DMS 273 (cell line): ENCODE measurements at regions not wholly inside any gene's neighbourhood (a gene's known extent, or its start where the extent isn't known, plus 50 kb on each side); places are given as distances from the start of the nearest gene placed in this dataset.

Experiments used
- DNase-seq: peaks from one replicate; lab custom pipeline; 2025; ENCODE audit not compliant: unreplicated experiment; lab: John Stamatoyannopoulos, UW

DNA sequence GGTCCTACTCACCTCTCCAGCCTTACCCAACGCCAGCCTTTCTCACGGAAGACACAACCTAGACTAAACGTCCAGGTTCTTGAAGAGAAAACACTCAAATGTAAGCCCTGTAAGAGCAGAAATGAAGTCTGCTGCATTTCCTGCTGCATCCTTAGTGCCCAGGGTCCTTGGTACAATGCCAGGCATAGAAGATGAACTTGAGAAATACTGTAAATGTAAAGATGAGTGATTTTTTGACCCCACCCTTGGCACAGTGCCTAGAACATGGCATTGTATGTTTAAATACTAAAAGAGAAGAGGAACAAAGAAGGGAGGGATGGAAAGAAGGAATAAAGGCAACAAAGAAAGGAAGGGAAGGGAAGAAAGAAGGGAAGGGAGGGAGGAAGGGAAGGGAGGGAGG, 514.6 kb downstream of the MED13L start:
- DNase-seq = no peak

DNA sequence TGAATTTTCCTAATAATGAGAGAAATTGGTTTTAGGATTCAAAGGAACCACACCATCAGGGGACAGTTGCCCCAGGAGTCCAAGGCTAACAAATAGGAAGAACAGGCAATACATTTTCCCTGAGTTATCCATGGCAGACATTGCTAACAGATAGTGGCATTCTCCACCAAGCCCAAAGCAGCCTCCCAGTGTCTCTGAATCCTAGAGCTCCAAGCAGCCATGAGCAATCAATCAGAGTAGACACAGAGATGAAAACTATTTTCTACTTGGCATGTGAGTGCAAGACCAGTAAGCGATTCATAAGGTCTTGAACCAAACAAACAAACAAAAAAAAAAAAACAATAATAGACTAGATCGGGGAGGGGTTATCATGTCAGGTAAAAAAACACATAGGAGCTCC, 515.7 kb downstream of the MED13L start:
- no peak for DNase-seq

DNA sequence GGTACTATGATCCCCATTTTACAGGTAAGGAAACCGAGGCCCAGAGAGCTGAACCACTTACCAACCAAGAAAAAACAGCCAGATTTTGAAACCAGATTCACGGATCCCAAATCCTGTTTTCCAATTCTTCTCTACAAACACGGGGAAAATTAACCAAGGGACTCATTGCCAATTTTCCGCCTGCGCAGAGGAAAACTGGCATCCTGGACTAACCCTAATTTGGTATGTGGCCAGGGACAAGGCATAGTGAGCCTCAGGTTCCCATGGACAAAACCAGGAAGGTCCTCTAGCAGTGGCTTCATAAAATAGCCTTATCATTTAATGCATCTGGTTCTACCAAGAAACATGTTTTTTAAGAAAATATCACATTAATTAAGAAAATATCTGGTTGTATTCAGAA, 517.3 kb downstream of the MED13L start:
- DNase-seq = no peak

DNA sequence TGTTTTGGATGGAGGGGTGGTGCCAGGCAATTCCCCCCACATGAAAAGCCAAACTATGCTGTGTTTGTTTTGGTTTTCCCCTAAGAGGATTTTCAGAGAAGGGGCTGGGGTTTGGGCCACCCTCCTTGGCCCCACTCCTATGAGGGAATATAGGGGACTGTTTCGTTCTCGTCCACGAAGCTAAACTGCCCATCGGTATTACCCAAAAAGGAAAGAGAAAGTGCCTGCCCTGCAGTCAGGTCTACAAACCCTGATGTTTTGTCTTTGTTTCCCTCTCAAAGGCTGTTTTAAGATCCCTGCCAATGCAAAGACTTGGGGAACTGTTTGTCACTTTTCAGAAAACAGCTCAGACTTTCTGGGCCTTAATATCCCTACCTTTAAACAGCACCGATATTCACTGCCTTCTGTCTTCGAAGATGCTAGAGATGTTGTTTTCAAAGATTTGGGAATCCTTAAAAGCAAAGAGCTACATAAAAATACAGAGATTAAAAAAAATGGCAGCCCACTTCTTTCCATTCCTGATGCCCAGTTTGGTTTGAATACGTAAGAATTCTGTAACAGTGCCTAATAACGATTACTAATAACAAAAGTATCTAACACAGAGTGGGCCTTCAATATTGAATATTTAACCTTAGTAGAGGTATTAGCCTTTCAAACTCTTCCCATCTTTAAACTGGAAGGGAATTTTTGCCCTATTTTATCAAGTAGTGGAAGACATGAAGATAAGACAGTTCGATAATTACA, 518.4 kb downstream of the MED13L start:
- DNase-seq = no peak

DNA sequence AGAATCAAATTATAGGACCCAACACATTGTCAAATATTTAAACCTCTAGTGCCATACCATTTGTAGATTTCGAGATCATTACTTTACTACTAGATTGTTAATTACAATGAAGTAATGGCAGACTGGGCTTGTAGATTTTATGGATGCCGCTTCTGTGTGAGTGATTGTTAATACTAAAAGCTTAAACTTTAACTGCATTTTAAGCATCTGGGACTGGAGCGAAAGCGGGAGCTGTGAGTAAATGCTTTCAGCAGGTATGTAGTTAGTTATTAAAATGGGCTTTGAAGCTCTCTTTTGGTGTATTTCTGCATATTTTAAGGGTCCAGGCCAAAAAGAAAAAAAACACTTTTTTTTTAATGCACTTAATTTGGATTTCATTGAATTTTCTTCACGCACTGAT, 519.3 kb downstream of the MED13L start:
- DNase-seq = no peak

DNA sequence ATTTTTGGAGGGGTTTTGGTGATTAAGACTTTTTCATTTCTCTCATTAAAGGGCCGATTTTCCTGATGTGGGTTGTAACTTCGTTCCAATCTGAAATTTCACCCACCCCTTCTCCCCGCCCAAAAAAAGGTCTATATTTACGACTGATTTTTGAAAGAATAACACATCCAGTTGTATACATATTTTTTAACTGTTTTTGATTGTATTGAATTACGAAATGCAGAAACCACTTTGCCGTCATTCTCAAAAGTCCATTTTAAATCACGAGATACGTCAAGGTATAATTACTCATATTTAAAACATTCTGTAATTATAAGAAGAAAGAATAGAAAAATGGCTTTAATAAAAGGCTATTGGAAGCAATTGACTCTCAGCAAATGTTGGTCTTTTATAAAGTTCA, 520.7 kb downstream of the MED13L start:
- no peak for DNase-seq

DNA sequence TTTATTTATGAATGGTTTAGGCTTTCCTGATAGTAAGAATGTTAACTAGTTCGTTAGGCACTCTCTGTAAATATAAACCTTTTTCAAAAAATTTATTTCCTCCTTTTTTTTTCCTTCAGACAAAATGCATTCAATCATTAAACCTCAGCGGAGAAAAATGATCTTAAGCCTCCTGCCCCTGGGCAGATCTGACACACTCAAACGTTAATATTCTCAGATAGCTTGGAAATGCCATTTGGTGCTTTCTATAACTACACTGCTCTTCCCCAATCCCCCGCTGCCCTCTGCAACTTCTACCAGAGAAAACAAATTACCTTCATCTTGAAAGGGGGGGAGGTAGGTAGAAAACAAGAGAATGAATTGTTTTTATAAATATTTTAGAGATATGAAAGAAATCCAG, 521.2 kb downstream of the MED13L start:
- no peak for DNase-seq

DNA sequence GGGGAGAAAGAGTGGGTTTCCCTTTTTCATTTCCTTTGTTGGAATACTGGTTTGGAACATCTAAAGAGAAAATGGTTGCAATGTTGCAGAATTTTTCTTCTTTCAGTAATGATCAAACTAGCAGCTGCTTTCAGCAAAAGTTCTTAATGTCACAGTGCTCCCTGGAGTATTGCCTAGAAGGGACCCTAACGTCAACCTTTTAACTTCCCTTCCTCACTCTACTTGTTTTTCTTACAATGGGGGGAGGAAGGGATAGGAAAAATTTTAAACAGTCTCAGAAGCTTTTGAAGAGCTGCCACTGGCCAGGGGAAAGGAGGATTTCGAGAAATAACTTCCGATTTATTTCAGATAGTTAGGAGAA, 521.8 kb downstream of the MED13L start:
- no peak for DNase-seq

DNA sequence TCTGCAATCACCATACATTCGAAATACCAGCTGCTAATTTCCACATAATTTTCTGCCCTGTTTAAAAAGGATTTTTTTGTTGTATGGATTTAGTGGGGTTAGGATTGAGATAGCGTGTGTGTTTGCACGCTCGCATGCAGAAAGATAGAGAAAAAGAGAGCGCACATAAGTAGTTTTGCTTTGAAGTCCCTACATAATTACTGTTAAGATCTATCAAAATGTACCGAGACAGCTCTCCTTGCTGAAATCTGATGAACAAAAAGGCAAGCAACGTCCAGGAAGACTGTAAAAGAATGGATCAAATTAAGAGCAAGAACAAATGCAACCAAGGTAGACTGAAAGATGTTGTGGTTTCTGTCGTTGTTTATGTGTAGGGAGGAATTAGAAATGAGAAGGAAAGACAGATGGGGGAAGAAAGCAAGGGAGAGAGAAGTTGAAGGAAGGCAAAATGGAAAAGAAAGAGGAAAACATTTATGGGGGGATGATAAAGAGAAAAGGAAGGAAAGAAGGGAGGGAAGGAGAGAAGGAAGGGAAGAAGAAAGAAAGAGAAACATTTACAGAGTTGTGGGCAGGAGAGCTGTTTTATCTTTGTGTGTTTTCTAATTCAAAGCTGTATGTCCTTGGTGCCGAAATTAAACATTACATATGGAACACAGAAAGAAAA, 522.3 kb downstream of the MED13L start:
- DNase-seq = no peak

DNA sequence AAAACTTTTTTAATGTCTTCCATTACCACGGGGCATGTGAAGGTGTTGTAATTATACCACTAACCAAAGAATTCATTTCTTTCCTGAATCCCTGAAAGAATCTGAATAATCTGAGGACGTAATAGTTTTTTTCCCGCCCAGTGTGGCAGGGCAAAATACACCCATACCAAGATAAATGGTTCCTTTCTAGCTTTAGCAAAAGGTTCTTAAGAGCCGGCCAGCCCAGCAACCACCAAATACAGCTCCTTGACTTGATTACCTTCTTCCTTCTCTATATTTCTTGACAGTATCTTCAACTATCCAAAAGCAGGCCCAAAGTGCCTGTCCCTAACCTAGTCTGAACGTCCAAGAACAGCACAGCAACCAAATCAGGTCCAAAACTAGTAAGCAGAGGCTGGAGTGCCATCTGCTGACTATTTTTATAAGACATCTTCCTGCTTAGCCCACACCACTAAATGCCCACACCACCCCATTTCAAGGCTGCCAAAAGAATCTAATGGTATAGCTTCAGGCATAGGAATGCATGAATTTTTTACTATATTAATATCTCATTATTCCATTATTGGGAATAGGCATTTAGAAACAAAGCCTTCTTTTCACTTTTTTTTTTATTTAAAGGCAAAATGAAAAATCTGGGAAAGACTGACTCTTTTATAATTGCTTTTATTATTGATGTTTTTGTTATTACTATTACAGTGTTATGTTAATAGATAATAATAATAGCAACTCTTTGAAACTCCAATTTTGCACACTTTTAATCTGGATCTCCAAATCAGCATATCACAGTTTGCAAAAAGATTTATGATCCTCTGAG, 524.4 kb downstream of the MED13L start:
- DNase-seq = peak; percentile 67

DNA sequence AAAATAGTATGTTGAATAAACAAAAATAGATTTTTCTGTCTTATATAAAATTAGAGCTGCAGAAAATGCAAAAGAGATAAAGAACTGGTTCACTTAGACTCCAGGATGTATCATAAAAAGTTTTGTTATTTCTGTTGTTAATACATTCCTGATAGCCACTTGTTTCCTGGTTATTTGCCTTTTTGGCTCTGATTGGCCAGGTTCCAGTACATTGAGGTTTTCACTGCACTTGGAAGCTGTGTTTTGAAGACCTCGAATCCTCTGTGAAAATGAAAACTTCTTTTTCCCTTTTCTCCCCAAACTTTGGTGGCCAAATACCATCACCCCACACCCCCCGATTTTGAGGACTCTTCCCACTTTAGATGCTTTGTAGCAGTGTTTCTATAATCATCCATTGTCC, 525.3 kb downstream of the MED13L start:
- DNase-seq = no peak

DNA sequence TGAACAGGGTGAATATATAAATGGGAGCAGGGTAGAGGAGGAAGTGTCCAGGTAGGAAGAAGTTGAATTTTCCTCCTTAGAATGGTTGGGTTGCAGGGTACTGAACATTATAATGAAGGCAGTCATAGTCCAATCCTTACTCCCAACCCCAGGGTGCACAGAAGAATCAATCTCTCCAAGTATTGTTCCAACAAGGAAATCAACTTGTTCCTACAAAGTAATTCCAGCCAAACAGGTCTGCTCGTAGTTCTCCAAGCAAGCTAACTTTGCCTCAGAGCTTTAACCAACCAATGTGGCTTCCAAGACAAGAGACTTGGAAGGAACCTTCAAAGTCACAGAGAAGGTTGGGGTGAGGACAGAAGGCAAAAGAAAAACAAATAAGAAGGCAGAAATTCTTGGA, 527.2 kb downstream of the MED13L start:
- no peak for DNase-seq

DNA sequence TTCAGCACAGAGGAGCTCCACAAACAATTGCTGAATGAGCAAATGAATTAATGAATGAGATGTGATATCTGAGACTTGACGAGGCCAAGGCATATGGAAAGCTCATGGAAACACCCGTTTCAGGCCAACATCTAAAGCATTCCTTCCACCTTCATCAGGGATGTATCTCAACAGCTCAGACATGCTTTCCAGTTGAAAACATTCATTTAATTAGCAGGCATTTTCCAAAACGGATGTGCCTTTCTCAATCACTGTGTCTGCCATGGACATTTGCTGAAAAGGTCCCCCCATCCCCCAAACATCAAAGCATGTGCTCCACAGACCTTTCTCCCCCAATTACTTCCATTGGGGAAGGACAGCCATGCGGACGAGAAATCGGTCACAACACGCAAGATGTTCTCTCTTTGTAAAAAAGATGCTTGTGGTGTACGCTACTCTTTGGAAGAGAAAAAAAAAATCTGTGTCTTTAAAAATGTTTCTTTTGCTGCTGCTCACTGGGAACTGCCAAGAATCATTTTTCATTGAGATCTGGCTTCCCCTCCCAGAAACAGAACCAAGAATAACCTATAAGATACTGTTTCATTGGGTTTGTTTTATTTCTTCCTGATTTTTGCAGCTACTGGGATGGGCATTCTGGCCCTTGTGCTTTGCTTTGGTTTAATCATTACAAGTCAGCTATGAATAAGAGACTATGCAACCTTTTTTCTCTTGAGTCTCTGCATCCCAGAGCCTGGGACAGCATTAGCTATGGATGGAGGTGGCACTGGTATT, 528.2 kb downstream of the MED13L start:
- DNase-seq = no peak

DNA sequence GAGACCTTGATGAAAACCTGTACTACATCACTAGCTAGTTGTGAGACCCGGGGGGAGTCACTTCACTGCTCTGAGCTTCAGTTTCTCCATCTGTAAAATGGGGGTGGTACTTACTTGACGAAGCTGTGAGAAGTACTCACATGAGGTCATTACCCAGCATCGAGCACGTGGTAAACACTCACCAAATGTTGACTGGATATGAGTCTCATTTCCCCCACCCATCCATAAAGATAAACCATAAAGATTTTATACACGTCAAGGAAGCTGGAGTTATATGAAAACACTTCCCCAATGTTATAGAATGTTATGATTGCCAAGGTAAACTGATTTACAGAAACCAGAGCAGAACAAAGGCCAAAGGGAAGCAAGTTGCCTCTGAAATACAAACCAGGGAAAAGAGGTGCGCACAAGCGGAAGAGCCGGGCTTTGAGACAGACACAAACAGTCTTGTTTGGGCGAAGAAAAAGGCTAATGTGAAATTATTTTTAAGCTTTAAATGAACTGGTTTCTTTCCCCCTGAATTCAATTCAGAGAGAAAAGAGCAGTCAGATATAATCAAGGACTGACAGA, 536.8 kb downstream of the MED13L start:
- DNase-seq = no peak

DNA sequence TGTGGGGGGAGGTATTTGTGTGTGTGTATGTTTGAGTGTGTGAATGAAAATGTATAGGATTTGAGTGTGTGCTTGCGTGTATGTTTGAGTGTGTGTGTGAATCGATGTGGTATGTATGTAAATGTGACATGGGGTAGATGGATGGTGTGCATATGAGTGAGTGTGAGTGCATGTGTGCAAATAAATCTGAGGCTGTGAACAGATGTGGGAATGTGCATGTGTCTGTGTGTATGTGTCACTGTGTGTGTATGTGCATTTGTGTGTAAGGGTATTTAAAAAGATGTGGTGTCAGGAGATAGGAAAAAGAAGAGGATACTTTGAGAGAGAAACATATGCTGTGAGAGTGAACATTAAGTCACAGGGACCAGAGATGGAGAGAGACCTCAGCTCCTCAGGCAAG, 539.6 kb downstream of the MED13L start:
- no peak for DNase-seq

DNA sequence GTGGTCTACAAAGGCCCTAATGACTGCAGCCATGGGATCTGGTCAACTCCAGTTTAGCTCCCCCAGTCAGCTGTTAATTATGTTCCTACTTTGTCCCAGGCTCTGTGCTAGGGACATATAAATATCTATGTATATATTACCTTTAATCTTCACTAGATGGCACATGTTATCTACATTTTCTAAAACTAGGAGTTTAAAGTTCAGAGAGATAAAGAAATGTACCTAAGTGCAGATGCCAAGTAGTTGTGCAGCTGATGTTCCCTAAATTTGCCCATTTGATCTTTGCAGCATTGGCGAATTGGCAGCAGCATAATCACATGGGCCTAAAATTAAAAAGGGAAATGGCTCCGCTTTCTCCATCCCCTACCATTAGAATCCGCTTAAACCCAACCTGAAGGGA, 541.1 kb downstream of the MED13L start:
- DNase-seq = no peak

DNA sequence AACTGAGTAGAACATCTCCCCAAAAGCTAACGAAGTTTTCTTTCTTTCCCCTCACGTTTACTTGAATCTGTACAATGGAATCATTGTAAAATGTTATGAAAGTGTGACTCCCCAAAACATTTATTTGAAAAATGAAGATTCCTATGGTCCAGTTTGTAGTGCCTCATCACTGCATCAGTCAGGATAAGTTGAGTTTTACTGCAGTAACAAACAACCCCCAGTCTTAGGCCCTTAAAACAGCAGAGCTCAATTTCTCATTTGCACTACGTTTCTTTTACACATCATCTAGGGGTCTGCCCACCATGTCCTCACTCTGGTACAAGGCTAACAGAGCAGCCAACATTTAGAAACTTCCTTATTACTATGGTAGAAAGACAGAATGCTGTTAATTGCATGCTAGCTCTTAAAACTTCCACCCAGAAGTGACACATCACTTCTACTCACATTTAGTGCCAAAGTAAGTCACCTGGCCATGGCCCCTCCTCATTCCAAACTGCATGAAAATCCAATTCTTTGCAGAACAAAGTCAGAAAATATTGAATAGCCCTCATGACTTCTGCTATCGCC, 546.4 kb downstream of the MED13L start:
- DNase-seq = no peak

DNA sequence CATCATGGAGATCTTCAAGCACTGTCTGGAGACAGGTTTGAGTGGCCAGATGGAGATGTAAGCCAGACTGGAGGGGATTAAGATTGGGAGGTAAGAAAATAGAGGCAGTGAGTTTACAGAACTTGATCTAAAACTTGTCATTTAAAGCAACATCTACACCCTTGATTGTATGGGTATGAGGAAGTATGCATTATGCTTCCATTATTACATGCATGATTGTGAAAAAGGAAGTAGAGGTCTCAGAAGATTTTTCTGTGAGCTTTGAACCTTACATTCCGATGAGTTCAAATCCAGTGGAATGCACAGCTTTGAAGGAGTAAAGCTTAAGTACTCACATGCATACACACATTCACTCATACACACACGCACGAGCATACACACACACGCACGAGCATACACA, 550.8 kb downstream of the MED13L start:
- no peak for DNase-seq

DNA sequence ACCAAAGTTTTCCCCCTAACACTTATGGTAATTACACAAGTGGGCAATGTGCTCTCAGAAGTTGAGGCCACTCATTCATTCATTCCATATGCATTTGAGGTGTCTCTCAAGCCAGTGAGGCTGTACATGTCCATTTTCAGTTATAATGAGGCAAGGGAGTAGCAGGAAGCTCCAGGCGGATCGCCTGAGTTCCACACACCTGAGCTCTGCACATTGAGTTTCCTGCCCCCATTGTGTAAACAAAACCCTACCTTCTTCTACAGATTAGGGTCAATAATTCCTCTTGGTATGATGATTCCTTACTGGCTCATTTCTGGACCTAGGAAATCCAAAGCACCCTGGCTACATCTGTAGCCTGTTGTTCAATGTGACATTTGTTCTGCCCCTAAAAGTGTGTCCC, 555.3 kb downstream of the MED13L start:
- DNase-seq = no peak

DNA sequence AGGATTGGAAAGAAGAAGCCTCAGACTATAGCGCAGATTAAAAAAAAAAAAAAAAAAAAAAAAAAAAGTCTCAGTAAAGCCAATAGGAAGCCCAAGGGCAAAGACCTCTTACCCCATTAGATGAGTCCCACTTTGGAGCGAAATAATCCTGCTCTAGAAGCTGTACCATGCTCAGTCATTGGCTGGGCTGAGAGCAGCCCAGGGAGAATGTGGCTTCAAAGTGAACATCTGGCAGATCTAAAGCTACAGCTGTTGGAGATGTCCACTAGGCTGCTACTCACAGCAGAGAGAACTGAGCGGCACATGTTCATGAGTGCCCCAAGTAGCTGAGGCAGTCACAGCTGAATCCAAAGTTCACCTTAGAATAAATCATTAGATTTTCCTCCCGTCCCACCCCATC, 560.9 kb downstream of the MED13L start:
- no peak for DNase-seq

DNA sequence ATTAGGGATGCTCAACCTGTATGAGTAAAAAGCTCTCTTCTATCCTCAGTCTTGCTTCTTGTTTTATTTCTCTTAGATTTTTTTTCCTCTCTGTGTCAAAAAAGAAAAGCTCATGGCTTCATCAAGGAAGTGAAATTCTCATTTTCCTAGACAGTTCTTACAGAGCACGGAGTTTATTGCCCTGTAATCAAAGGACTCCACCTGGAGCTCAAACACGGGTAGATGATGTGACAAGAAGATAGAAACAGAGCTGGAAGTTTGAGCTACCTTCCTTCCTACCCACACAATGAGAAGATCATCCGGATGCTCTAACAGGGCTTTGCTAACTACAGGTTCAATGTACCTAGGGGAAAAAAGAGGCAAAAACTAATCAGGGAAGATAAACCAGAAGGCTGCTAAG, 564.8 kb downstream of the MED13L start:
- no peak for DNase-seq
